CD4-positive, alpha-beta T cell treated with Interleukin-21 for 1 hour (primary cell): ENCODE measurements at regions not wholly inside any gene's neighbourhood (a gene's known extent, or its start where the extent isn't known, plus 50 kb on each side); places are given as distances from the start of the nearest gene placed in this dataset.
"Not testable (repeated sequence)": the region's sequence is repeated elsewhere in the genome, so short reads cannot be mapped to it uniquely, and the experiment has no call there.

Experiments used
- DNase-seq: peaks from one replicate; pipeline ENCODE4 v3.0.0-alpha.2; 2020

GRCh38 chrX:148268673-148269072 lies 231.7 kb upstream of the AFF2 start:
- no peak for DNase-seq

GRCh38 chrX:148269513-148269912 lies 230.9 kb upstream of the AFF2 start:
- DNase-seq = no peak

DNA sequence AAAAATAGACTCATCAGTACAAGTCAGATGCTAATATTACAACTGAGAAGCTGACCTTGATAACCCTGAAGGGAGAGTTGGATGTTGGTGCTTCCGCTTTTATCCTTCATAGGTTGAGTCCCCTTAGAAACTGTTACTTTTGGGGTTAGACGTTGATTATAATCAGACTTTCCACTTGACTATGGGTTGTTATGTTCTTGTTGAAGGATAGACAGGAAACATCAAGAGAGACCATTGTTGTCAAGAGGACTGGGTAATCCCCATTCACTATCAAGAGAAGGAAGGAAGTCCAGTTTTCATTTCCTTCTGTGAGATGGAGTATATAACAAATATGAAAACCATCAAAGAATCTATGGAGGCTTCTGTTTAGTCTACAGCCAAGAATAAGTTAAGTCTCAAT lies 229.9 kb upstream of the AFF2 start:
- peak; percentile 8 for DNase-seq

GRCh38 chrX:148271263-148271662 lies 229.2 kb upstream of the AFF2 start:
- no peak for DNase-seq

DNA sequence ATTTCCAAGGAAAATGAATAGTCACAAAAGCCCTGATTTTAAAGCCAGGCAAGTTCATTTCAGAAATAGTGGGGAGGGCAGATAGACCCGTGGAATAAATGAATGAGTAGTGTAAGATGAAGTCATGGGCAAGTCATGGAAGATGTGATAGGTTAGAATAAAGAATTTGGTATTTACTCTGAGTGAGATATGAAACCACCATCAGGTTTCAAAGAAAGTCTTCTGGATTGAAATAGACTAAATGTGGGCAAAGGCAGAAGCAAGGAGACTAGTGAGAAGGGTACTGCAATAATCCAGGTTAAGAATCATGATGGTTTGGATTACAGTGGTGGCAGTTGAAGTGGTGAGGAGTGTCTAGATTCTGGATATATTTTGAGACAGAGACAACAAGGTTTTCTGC lies 218.5 kb upstream of the AFF2 start:
- DNase-seq = no peak

- peak; percentile 6 for DNase-seq
Observed at GRCh38 chrX:148282504-148282903, 217.9 kb upstream of the AFF2 start.

DNA sequence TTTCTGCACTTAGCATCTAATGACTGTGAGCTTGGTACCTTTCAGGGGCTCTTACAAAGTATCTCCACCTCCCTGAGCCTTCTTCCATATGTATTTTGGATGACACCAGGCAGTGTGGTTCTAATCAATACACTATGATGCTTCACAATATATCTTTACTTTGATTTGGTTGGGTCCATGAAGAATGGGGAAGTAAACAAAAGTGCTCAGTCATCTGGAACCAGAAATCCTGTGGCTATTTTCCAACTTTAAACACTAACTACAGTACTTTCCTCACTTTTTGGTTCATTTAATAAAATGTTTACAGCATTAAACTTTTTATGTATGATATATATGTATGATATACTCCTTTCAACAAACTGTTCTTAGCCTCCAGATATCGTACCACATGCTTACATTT lies 216.4 kb upstream of the AFF2 start:
- DNase-seq = no peak

- DNase-seq = no peak
Observed at GRCh38 chrX:148284821-148285220, 215.6 kb upstream of the AFF2 start.

DNA sequence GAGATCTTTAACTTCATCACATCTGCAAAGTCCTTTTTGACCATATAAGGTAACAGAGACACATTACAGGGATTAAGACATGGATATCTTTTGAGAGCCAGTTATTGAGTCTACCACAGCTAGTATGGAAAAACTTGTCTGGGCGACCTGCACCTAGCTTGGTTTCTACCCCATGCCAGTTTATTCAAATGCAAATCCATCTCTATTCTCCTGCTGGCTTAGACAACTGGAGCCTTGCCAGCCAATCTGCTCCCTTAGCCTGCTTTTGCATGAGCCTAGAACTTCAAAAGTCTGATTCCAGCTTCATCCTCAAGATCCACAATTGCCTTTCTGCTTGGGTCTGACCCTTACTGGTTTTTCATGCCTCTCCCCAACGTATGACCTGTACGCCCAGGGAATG lies 212.0 kb upstream of the AFF2 start:
- DNase-seq = no peak

GRCh38 chrX:148290041-148290440 lies 210.4 kb upstream of the AFF2 start:
- no peak for DNase-seq

DNA sequence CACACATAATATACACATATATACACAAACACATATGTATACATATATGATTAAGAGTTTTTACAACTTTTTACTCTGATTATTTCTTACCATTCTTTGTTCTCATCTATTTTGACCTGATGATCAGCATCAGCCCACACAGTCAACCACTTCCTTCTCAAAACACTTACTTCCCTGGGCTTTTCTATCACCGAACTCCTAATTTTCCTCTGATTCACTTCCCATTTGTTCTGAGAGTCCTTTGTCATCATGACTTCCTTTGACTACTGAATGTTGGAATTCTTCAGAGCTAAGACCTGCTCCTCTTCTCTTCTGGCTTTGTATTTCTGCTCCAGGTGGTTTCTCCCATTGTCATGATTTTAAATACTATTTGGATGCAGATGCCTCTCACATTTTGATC lies 209.5 kb upstream of the AFF2 start:
- DNase-seq = no peak

- DNase-seq = no peak
Observed at GRCh38 chrX:148298737-148299136, 201.7 kb upstream of the AFF2 start.

- not testable (repeated sequence) for DNase-seq
Observed at GRCh38 chrX:148305214-148305613, 195.2 kb upstream of the AFF2 start.

DNA sequence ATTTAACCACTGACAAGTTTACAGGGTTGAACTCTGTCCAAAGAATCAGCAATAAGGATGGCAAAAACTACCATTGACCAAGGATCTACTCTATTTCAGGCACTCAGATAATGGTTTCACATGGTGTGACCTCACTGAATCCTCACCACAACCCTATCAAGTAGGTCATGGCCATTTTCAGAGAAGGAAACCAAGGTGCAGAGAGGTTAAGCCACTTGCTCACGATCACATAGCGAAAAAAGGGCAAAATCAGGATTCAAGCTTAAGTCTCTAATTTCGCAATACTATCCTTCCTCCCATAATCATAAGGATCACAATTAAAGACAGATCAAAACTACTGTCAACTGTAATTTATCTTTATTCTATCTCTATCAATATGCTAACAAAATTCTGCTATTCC lies 191.0 kb upstream of the AFF2 start:
- DNase-seq = no peak

- DNase-seq = peak; percentile 74
Observed at GRCh38 chrX:148310426-148311165, 189.8 kb upstream of the AFF2 start.

DNA sequence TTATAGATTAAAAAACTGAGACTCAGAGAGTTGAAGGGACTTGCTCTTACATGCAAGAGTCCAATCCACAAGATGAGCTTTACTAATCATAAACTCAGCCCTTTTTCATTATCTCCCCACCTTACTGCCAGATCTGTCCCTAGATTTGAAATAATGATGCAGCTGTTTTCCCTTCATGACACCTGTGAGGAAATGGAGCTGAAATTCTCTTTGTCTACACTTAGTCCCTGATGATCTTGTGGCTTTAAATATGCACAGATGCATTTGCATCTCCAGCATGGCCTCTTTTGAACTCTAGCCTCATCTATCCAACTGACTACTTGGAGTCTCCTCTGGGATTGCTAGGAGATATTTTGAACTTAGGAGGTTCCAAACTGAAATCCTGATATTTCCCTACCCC lies 188.9 kb upstream of the AFF2 start:
- no peak for DNase-seq

GRCh38 chrX:148314876-148315275 lies 185.5 kb upstream of the AFF2 start:
- DNase-seq = no peak

- no peak for DNase-seq
Observed at GRCh38 chrX:148316446-148316845, 184.0 kb upstream of the AFF2 start.

DNA sequence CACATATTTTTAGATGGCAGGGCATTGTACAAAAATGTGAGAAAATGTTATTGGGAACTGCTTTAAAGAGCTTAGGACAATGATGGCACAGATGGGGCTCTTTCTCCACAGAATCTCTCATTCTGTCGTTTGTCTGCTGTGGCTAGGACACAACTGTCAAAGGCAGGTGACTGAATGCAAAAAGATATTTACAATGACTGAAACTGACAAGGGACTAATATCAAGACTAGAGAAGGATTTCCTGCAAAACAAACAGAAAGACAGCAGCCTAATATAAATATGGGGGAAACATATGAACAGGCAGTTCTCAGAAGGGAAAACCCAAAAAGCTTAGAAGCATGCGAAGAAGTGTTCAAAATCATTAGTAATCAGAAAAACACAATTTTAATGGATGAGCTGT lies 177.5 kb upstream of the AFF2 start:
- DNase-seq = no peak

GRCh38 chrX:148333989-148334388 lies 166.4 kb upstream of the AFF2 start:
- peak; percentile 21 for DNase-seq

DNA sequence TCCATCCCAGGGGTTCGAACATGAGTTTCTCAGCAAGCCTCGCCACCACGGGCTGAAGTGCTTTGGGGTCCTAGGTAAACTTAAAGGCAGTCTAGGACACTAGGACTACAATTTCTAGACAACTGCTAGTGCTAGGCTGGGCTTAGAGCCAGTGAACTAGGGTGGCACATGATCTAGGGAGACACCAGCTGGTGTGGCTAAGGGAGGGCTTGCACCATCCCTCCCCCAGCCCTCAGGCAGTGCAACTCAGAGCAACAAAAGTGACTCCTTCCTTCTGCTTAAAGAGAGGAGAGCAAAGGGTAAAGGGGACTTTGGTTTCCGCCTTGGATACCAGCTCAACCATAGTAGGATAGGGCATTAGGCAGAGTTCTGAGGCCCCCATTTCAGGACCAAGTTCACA lies 162.5 kb upstream of the AFF2 start:
- no peak for DNase-seq

- DNase-seq = no peak
Observed at GRCh38 chrX:148354916-148355315, 145.5 kb upstream of the AFF2 start.

- no peak for DNase-seq
Observed at GRCh38 chrX:148361641-148362040, 138.8 kb upstream of the AFF2 start.

DNA sequence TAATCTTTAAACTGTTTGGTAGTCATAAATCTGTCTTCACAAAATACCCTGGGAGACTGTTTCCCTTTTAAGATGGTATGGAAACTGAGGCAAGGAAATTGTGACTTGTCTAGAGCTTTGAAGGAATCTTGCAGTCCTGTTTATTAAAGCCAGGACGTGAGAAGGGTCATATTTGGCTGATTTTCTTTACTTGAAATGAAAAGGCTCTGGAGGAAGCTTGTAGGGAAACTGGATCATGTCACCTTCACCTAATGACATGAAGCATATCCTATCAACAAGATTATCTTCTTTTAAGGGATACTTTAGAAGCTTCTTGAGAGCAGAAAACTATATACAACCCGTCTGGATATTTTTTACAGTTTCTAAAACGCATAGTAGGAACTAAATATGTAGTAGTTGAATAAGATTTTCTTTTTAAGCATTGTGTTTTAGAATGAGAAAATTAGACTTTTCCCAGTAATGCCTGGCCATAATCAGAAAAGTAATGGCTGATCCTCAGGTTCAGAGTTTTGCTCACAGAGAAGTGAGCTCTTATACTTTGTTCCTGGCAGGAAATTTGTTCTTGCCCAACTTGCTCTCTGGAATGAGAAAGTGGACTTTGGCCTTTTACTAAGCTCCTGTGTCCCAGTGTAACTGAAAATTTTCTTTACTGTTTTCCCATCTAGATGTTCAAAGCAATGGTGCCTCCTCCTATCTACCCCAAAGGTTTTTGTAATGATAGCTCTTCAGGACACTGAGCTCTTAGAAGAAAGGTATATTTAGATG lies 136.8 kb upstream of the AFF2 start:
- no peak for DNase-seq

GRCh38 chrX:148365233-148365632 lies 135.2 kb upstream of the AFF2 start:
- no peak for DNase-seq
